GM23338 (cell line): ENCODE measurements at regions not wholly inside any gene's neighbourhood (a gene's known extent, or its start where the extent isn't known, plus 50 kb on each side); places are given as distances from the start of the nearest gene placed in this dataset.

Experiments
- CREB1 ChIP-seq: fragments of 250-450 bp; sonication (Bioruptor Pico); IDR thresholded peaks from 2 replicates; pipeline ENCODE4 v1.5.0; 2020; ENCODE audit warnings: low read depth, mild to moderate bottlenecking, moderate library complexity
- EZH2 ChIP-seq: fragments of 200-600 bp; sonication (generic); IDR thresholded peaks from one replicate; pipeline ENCODE4 v1.8.0; 2017; ENCODE audit warnings: antibody characterized with exemption, mild to moderate bottlenecking, low read depth; ENCODE audit not compliant: unreplicated experiment
- EZH2phosphoT487 ChIP-seq: fragments of 200-600 bp; sonication (generic); IDR thresholded peaks from one replicate; pipeline ENCODE4 v1.8.1; 2018; ENCODE audit warnings: antibody characterized with exemption; ENCODE audit not compliant: unreplicated experiment
- JUNB ChIP-seq: IDR thresholded peaks from one replicate; pipeline ENCODE4 v1.6.1; 2016; ENCODE audit warnings: antibody characterized with exemption; ENCODE audit not compliant: unreplicated experiment
- NANOG ChIP-seq: IDR thresholded peaks from 2 replicates; pipeline ENCODE4 v1.6.1; 2016; ENCODE audit warnings: antibody characterized with exemption, borderline replicate concordance
- POLR2AphosphoS5 ChIP-seq: IDR thresholded peaks from 2 replicates; pipeline ENCODE4 v1.6.1; 2016; ENCODE audit warnings: antibody characterized with exemption, low read depth
- STAT1 ChIP-seq: IDR thresholded peaks from one replicate; pipeline ENCODE4 v1.6.1; 2016; ENCODE audit warnings: antibody characterized with exemption; ENCODE audit not compliant: unreplicated experiment
- ZNF114 ChIP-seq: fragments of 250-450 bp; sonication (Bioruptor Pico); IDR thresholded peaks from 2 replicates; pipeline ENCODE4 v1.5.0; 2020; ENCODE audit warnings: mild to moderate bottlenecking, moderate library complexity
- ZNF331 ChIP-seq: fragments of 250-450 bp; sonication (Bioruptor Pico); IDR thresholded peaks from 2 replicates; pipeline ENCODE4 v1.5.0; 2020; ENCODE audit warnings: low read depth, mild to moderate bottlenecking, moderate library complexity
- TF ChIP-seq, protein P1 (sequence below), 2 experiments: fragments of 200-600 bp in 1 of 2; sonication (generic) in 1 of 2; conservative IDR thresholded peaks; 2 replicates each; pipeline versions ENCODE4 v1.5.1 to v1.6.1; 2016 to 2017; ENCODE audit warnings: antibody characterized with exemption in 2 of 2, low read depth in 2 of 2, mild to moderate bottlenecking in 2 of 2, moderate library complexity in 1 of 2
- TF ChIP-seq, protein P2 (sequence below): IDR thresholded peaks from one replicate; pipeline ENCODE4 v1.6.1; 2018; ENCODE audit warnings: antibody characterized with exemption; ENCODE audit not compliant: unreplicated experiment
- TF ChIP-seq, protein P3 (sequence below): IDR thresholded peaks from 2 replicates; pipeline ENCODE4 v1.6.1; 2016; ENCODE audit warnings: antibody characterized with exemption
- TF ChIP-seq, protein P4 (sequence below): fragments of 250-450 bp; sonication (Bioruptor Pico); IDR thresholded peaks from 2 replicates; pipeline ENCODE4 v1.5.0; 2020; ENCODE audit warnings: mild to moderate bottlenecking, moderate library complexity

DNA sequence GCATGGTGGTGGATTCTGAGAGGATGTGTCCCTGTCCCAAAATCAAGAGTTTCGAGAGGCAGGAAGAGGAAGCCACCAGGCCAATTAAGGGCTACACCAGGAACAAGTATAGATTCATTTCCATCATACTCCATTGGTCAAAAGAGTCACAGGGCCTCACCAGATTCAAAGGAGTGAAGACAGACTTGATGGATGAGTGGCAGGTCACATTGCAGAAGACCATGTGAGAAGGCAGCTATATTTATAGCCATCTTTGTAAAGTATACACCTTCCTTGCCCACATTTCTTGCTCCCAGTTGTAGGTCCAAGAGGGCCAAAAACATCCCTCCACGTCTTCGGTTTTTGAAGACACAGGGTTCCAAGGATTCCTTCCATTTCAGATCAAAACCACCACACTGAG, 406.0 kb downstream of the BCOR start:
- TF ChIP-seq, protein P1, sequence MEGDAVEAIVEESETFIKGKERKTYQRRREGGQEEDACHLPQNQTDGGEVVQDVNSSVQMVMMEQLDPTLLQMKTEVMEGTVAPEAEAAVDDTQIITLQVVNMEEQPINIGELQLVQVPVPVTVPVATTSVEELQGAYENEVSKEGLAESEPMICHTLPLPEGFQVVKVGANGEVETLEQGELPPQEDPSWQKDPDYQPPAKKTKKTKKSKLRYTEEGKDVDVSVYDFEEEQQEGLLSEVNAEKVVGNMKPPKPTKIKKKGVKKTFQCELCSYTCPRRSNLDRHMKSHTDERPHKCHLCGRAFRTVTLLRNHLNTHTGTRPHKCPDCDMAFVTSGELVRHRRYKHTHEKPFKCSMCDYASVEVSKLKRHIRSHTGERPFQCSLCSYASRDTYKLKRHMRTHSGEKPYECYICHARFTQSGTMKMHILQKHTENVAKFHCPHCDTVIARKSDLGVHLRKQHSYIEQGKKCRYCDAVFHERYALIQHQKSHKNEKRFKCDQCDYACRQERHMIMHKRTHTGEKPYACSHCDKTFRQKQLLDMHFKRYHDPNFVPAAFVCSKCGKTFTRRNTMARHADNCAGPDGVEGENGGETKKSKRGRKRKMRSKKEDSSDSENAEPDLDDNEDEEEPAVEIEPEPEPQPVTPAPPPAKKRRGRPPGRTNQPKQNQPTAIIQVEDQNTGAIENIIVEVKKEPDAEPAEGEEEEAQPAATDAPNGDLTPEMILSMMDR (conservative IDR thresholded peaks at IDR 0.05; ENCODE audit: low read depth in 2 of 2): no peak
- no peak for TF ChIP-seq EZH2
- no peak for TF ChIP-seq POLR2AphosphoS5
- TF ChIP-seq JUNB: no peak
- TF ChIP-seq NANOG: no peak
- no peak for TF ChIP-seq CREB1 (CRISPR knock-in tag)
- TF ChIP-seq, protein P2, sequence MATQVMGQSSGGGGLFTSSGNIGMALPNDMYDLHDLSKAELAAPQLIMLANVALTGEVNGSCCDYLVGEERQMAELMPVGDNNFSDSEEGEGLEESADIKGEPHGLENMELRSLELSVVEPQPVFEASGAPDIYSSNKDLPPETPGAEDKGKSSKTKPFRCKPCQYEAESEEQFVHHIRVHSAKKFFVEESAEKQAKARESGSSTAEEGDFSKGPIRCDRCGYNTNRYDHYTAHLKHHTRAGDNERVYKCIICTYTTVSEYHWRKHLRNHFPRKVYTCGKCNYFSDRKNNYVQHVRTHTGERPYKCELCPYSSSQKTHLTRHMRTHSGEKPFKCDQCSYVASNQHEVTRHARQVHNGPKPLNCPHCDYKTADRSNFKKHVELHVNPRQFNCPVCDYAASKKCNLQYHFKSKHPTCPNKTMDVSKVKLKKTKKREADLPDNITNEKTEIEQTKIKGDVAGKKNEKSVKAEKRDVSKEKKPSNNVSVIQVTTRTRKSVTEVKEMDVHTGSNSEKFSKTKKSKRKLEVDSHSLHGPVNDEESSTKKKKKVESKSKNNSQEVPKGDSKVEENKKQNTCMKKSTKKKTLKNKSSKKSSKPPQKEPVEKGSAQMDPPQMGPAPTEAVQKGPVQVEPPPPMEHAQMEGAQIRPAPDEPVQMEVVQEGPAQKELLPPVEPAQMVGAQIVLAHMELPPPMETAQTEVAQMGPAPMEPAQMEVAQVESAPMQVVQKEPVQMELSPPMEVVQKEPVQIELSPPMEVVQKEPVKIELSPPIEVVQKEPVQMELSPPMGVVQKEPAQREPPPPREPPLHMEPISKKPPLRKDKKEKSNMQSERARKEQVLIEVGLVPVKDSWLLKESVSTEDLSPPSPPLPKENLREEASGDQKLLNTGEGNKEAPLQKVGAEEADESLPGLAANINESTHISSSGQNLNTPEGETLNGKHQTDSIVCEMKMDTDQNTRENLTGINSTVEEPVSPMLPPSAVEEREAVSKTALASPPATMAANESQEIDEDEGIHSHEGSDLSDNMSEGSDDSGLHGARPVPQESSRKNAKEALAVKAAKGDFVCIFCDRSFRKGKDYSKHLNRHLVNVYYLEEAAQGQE: no peak
- no peak for TF ChIP-seq STAT1
- no peak for TF ChIP-seq EZH2phosphoT487
- no peak for TF ChIP-seq ZNF114 (CRISPR knock-in tag)
- TF ChIP-seq, protein P3, sequence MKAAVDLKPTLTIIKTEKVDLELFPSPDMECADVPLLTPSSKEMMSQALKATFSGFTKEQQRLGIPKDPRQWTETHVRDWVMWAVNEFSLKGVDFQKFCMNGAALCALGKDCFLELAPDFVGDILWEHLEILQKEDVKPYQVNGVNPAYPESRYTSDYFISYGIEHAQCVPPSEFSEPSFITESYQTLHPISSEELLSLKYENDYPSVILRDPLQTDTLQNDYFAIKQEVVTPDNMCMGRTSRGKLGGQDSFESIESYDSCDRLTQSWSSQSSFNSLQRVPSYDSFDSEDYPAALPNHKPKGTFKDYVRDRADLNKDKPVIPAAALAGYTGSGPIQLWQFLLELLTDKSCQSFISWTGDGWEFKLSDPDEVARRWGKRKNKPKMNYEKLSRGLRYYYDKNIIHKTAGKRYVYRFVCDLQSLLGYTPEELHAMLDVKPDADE: no peak
- TF ChIP-seq ZNF331 (CRISPR knock-in tag): no peak
- TF ChIP-seq, protein P4, sequence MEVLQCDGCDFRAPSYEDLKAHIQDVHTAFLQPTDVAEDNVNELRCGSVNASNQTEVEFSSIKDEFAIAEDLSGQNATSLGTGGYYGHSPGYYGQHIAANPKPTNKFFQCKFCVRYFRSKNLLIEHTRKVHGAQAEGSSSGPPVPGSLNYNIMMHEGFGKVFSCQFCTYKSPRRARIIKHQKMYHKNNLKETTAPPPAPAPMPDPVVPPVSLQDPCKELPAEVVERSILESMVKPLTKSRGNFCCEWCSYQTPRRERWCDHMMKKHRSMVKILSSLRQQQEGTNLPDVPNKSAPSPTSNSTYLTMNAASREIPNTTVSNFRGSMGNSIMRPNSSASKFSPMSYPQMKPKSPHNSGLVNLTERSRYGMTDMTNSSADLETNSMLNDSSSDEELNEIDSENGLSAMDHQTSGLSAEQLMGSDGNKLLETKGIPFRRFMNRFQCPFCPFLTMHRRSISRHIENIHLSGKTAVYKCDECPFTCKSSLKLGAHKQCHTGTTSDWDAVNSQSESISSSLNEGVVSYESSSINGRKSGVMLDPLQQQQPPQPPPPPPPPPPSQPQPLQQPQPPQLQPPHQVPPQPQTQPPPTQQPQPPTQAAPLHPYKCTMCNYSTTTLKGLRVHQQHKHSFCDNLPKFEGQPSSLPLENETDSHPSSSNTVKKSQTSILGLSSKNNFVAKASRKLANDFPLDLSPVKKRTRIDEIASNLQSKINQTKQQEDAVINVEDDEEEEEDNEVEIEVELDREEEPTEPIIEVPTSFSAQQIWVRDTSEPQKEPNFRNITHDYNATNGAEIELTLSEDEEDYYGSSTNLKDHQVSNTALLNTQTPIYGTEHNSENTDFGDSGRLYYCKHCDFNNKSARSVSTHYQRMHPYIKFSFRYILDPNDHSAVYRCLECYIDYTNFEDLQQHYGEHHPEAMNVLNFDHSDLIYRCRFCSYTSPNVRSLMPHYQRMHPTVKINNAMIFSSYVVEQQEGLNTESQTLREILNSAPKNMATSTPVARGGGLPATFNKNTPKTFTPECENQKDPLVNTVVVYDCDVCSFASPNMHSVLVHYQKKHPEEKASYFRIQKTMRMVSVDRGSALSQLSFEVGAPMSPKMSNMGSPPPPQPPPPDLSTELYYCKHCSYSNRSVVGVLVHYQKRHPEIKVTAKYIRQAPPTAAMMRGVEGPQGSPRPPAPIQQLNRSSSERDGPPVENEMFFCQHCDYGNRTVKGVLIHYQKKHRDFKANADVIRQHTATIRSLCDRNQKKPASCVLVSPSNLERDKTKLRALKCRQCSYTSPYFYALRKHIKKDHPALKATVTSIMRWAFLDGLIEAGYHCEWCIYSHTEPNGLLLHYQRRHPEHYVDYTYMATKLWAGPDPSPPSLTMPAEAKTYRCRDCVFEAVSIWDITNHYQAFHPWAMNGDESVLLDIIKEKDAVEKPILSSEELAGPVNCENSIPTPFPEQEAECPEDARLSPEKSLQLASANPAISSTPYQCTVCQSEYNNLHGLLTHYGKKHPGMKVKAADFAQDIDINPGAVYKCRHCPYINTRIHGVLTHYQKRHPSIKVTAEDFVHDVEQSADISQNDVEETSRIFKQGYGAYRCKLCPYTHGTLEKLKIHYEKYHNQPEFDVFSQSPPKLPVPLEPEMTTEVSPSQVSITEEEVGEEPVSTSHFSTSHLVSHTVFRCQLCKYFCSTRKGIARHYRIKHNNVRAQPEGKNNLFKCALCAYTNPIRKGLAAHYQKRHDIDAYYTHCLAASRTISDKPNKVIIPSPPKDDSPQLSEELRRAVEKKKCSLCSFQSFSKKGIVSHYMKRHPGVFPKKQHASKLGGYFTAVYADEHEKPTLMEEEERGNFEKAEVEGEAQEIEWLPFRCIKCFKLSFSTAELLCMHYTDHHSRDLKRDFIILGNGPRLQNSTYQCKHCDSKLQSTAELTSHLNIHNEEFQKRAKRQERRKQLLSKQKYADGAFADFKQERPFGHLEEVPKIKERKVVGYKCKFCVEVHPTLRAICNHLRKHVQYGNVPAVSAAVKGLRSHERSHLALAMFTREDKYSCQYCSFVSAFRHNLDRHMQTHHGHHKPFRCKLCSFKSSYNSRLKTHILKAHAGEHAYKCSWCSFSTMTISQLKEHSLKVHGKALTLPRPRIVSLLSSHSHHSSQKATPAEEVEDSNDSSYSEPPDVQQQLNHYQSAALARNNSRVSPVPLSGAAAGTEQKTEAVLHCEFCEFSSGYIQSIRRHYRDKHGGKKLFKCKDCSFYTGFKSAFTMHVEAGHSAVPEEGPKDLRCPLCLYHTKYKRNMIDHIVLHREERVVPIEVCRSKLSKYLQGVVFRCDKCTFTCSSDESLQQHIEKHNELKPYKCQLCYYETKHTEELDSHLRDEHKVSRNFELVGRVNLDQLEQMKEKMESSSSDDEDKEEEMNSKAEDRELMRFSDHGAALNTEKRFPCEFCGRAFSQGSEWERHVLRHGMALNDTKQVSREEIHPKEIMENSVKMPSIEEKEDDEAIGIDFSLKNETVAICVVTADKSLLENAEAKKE (CRISPR knock-in tag): no peak
